HCT116 (cell line): ENCODE measurements at regions not wholly inside any gene's neighbourhood (a gene's known extent, or its start where the extent isn't known, plus 50 kb on each side); places are given as distances from the start of the nearest gene placed in this dataset.

Source experiments
- ATAC-seq: fragments of 200-7000 bp; cut with Tn5 transposase; 2 replicates; pipeline ENCODE4 v1.9.1; 2020; ENCODE audit warnings: mild to moderate bottlenecking, moderate library complexity
- BruUV-seq: library from RNA; stranded (reverse); fragments of 400-500 nt; replicated peaks from 2 replicates; lab custom pipeline; 2021; lab: Mats Ljungman, UMichigan
- CTCF ChIA-PET: fragments of 300-600 bp; sonication (Branson Sonifier 250); formaldehyde crosslinking; loops from one replicate; lab custom pipeline; 2021; ENCODE audit warnings: antibody characterized with exemption; lab: Charles Lee
- POLR2A ChIA-PET: fragments of 300-600, 350-600 bp; sonication (Branson Sonifier 250); formaldehyde crosslinking; loops from one replicate; lab custom pipeline; 2021; ENCODE audit warnings: antibody characterized with exemption; lab: Charles Lee
- RAD21 ChIA-PET, 2 experiments: fragments of 300-600 bp; sonication (Branson Sonifier 250); formaldehyde crosslinking; loops; one replicate each; lab custom pipeline; 2023; ENCODE audit warnings: low total read pairs in 2 of 2; ENCODE audit not compliant: uncharacterized antibody in 2 of 2, unreplicated experiment in 2 of 2, low non-redundant PET in 1 of 2; lab: Charles Lee
- DNase-seq: peaks from one replicate; pipeline ENCODE4 v3.0.0-alpha.2; 2010; ENCODE audit warnings: low read depth, low spot score
- H2AFZ ChIP-seq: fragments of 200-600 bp; shearing (Covaris generic), sonication (generic); 2 replicates; pipeline ENCODE4 v1.6.1; 2017; ENCODE audit warnings: low read depth, mixed run types, mixed read lengths, antibody characterized with exemption, low read length; ENCODE audit not compliant: poor library complexity, severe bottlenecking
- H3K27ac ChIP-seq: 2 replicates; pipeline ENCODE4 v1.5.1; 2012; ENCODE audit warnings: low read depth, low read length
- H3K27me3 ChIP-seq: fragments of 200-600 bp; sonication (generic); 2 replicates; pipeline ENCODE4 v1.6.1; 2016; ENCODE audit warnings: mixed run types, low read length, mixed read lengths; ENCODE audit not compliant: insufficient read depth
- H3K36me3 ChIP-seq, 2 experiments: fragments of 200-500 bp in 1 of 2; fragments of 200-600 bp in 1 of 2; sonication (Bioruptor generic) in 1 of 2; sonication (generic) in 1 of 2; 2 replicates each; pipeline versions ENCODE4 v1.5.1 to v1.6.1; 2014 to 2016; ENCODE audit warnings: low read length in 2 of 2, inconsistent platforms in 1 of 2, mixed read lengths in 1 of 2, mixed run types in 1 of 2; ENCODE audit not compliant: insufficient read depth in 2 of 2, control insufficient read depth in 1 of 2
- H3K4me1 ChIP-seq, 2 experiments: fragments of 200-600 bp in 1 of 2; sonication (generic) in 1 of 2; 2 replicates each; pipeline versions ENCODE4 v1.5.1 to v1.6.1; 2012 to 2017; ENCODE audit warnings: low read length in 2 of 2, inconsistent platforms in 1 of 2, mild to moderate bottlenecking in 1 of 2, mixed read lengths in 1 of 2, mixed run types in 1 of 2, moderate library complexity in 1 of 2; ENCODE audit not compliant: insufficient read depth in 2 of 2, control insufficient read depth in 1 of 2
- H3K4me2 ChIP-seq: fragments of 200-600 bp; sonication (generic); 2 replicates; pipeline ENCODE4 v1.6.1; 2017; ENCODE audit warnings: mixed run types, low read length, mixed read lengths
- H3K4me3 ChIP-seq, 2 experiments: fragments of 200-600 bp in 1 of 2; sonication (generic) in 1 of 2; replicated peaks in 1 of 2; 2 replicates each; pipeline ENCODE4 v1.5.1; 2011 to 2016; ENCODE audit warnings: low read length in 2 of 2, control low read depth in 1 of 2, low read depth in 1 of 2, mild to moderate bottlenecking in 1 of 2, mixed read lengths in 1 of 2, mixed run types in 1 of 2
- H3K79me2 ChIP-seq: fragments of 200-600 bp; sonication (generic); 2 replicates; pipeline ENCODE4 v1.6.1; 2017; ENCODE audit warnings: mild to moderate bottlenecking, mixed run types, low read length, moderate library complexity, mixed read lengths; ENCODE audit not compliant: insufficient read depth
- H3K9ac ChIP-seq: fragments of 200-600 bp; sonication (generic); 2 replicates; pipeline ENCODE4 v1.6.1; 2016; ENCODE audit warnings: low read length, mixed read lengths
- H3K9me2 ChIP-seq: fragments of 200-600 bp; sonication (generic), shearing (Covaris generic); 2 replicates; pipeline ENCODE4 v1.6.1; 2017; ENCODE audit warnings: mixed run types, mild to moderate bottlenecking, moderate library complexity; ENCODE audit not compliant: insufficient read depth
- H3K9me3 ChIP-seq, 2 experiments: fragments of 200-500 bp in 1 of 2; fragments of 200-600 bp in 1 of 2; sonication (Bioruptor generic) in 1 of 2; sonication (generic) in 1 of 2; 2 replicates each; pipeline ENCODE4 v1.6.1; 2014 to 2017; ENCODE audit warnings: low read length in 2 of 2, mixed read lengths in 2 of 2, inconsistent platforms in 1 of 2, low read depth in 1 of 2, mild to moderate bottlenecking in 1 of 2, mixed run types in 1 of 2, moderate library complexity in 1 of 2; ENCODE audit not compliant: control insufficient read depth in 1 of 2, insufficient read depth in 1 of 2
- H4K20me1 ChIP-seq: fragments of 200-600 bp; sonication (generic), shearing (Covaris generic); 2 replicates; pipeline ENCODE4 v1.6.1; 2017; ENCODE audit warnings: mixed run types, mild to moderate bottlenecking, moderate library complexity; ENCODE audit not compliant: insufficient read depth
- ATF3 ChIP-seq: IDR thresholded peaks from 2 replicates; pipeline ENCODE4 v1.6.1; 2012
- CBX3 ChIP-seq: IDR thresholded peaks from 2 replicates; pipeline ENCODE4 v1.6.1; 2012; ENCODE audit warnings: low read depth
- CEBPB ChIP-seq: IDR thresholded peaks from 2 replicates; pipeline ENCODE4 v1.6.1; 2012; ENCODE audit warnings: low read depth
- CTCF ChIP-seq, 3 experiments: fragments of 200-600 bp in 1 of 3; sonication (generic) in 1 of 3; IDR thresholded peaks in 2 of 3; conservative IDR thresholded peaks in 1 of 3; 2 replicates each; pipeline ENCODE4 v1.5.1; 2012 to 2017; ENCODE audit warnings: low read depth in 2 of 3, low read length in 2 of 3, antibody characterized with exemption in 1 of 3, borderline replicate concordance in 1 of 3, control low read depth in 1 of 3, mild to moderate bottlenecking in 1 of 3, mixed read lengths in 1 of 3, mixed run types in 1 of 3, moderate library complexity in 1 of 3; ENCODE audit not compliant: insufficient read depth in 1 of 3
- EGR1 ChIP-seq: IDR thresholded peaks from 2 replicates; pipeline ENCODE4 v1.6.1; 2012; ENCODE audit warnings: low read depth
- EZH2 ChIP-seq: fragments of 200-600 bp; sonication (generic); IDR thresholded peaks from 2 replicates; pipeline ENCODE4 v1.6.1; 2017; ENCODE audit warnings: antibody characterized with exemption, mixed run types
- EZH2phosphoT487 ChIP-seq: fragments of 200-600 bp; IDR thresholded peaks from 2 replicates; pipeline ENCODE4 v1.6.1; 2018; ENCODE audit warnings: antibody characterized with exemption, borderline replicate concordance
- POLR2A ChIP-seq: IDR thresholded peaks from 2 replicates; pipeline ENCODE4 v1.7.0; 2011; ENCODE audit warnings: borderline replicate concordance; ENCODE audit not compliant: insufficient read depth, insufficient read length; ENCODE audit errors: extremely low read depth
- TCF7L2 ChIP-seq: IDR thresholded peaks from 2 replicates; pipeline ENCODE4 v1.7.0; 2011; ENCODE audit warnings: borderline replicate concordance, inconsistent platforms; ENCODE audit not compliant: insufficient read depth, insufficient read length; ENCODE audit errors: extremely low read depth
- YY1 ChIP-seq: IDR thresholded peaks from 2 replicates; pipeline ENCODE4 v1.6.1; 2011; ENCODE audit warnings: low read length, low read depth, moderate library complexity, mild to moderate bottlenecking; ENCODE audit not compliant: insufficient replicate concordance; ENCODE audit errors: extremely low read depth
- ZBTB33 ChIP-seq: IDR thresholded peaks from 2 replicates; pipeline ENCODE4 v1.6.1; 2011; ENCODE audit warnings: mild to moderate bottlenecking, low read length, moderate library complexity; ENCODE audit not compliant: insufficient replicate concordance; ENCODE audit errors: extremely low read depth
- ZFX ChIP-seq: fragments of 450-650 bp; IDR thresholded peaks from 2 replicates; pipeline ENCODE4 v1.6.1; 2017
- intact Hi-C: fragments of 100-400 bp; cut with micrococcal nuclease; formaldehyde crosslinking; loops from 2 replicates; pipeline ENCODE4 v1.10.0; 2022
- TF ChIP-seq, protein P1 (sequence below): IDR thresholded peaks from 2 replicates; pipeline ENCODE4 v1.6.1; 2012; ENCODE audit warnings: low read depth

GRCh38 chr12:71011261-71011660, 90.7 kb upstream of the PTPRR start:
- no TSS peak for BruUV-seq
- no peak overlapping the region for H3K9ac ChIP-seq

GRCh38 chr12:71010143-71010479, 89.6 kb upstream of the PTPRR start:
- DNase-seq (no peak), ATAC-seq (no peak)
- Histone ChIP-seq H4K20me1 (no peaks in the 10 kb centered on the region), H2AFZ (no peak overlapping the region), H3K36me3 (no peaks in the 10 kb centered on the region), H3K9me3 (no peaks in the 10 kb centered on the region), H3K79me2 (no peaks in the 10 kb centered on the region), H3K27me3 (no peaks in the 10 kb centered on the region), H3K4me2 (no peak overlapping the region), H3K9ac (no peak overlapping the region), H3K9me2 (no peaks in the 10 kb centered on the region), H3K4me1 (peaks cover 0 to 5% of the 10 kb centered on the region in 2 experiments; a peak in 1 of 4 replicates), H3K4me3 (no peak overlapping the region), H3K27ac (no peak overlapping the region)
- ChIA-PET POLR2A (no interaction called here), CTCF (no interaction called here), RAD21 (no interaction called here)
- intact Hi-C loops, result loop anchor here (5.0 kb wide), 2 partner anchors 158 to 1133 kb away; no protein-coding TSS in a partner anchor
- BruUV-seq, result no TSS peak
- TF ChIP-seq CEBPB, result no peak
- TF ChIP-seq, protein P1, sequence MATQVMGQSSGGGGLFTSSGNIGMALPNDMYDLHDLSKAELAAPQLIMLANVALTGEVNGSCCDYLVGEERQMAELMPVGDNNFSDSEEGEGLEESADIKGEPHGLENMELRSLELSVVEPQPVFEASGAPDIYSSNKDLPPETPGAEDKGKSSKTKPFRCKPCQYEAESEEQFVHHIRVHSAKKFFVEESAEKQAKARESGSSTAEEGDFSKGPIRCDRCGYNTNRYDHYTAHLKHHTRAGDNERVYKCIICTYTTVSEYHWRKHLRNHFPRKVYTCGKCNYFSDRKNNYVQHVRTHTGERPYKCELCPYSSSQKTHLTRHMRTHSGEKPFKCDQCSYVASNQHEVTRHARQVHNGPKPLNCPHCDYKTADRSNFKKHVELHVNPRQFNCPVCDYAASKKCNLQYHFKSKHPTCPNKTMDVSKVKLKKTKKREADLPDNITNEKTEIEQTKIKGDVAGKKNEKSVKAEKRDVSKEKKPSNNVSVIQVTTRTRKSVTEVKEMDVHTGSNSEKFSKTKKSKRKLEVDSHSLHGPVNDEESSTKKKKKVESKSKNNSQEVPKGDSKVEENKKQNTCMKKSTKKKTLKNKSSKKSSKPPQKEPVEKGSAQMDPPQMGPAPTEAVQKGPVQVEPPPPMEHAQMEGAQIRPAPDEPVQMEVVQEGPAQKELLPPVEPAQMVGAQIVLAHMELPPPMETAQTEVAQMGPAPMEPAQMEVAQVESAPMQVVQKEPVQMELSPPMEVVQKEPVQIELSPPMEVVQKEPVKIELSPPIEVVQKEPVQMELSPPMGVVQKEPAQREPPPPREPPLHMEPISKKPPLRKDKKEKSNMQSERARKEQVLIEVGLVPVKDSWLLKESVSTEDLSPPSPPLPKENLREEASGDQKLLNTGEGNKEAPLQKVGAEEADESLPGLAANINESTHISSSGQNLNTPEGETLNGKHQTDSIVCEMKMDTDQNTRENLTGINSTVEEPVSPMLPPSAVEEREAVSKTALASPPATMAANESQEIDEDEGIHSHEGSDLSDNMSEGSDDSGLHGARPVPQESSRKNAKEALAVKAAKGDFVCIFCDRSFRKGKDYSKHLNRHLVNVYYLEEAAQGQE, result no peak
- TF ChIP-seq EZH2phosphoT487, result no peak
- no peak for TF ChIP-seq ATF3
- no peak for TF ChIP-seq ZFX
- TF ChIP-seq ZBTB33, result no peak
- no peak for TF ChIP-seq CBX3
- TF ChIP-seq EGR1, result no peak
- TF ChIP-seq TCF7L2, result no peak
- TF ChIP-seq POLR2A, result no peak
- TF ChIP-seq YY1, result no peak
- no peak for TF ChIP-seq CTCF (IDR thresholded peaks at IDR 0.05 in 2 of 3, conservative IDR thresholded peaks at IDR 0.05 in 1 of 3; ENCODE audit: borderline replicate concordance in 1 of 3, insufficient read depth in 1 of 3, low read depth in 2 of 3, low read length in 2 of 3)

More at GRCh38 chr12:71011261-71011660, 90.7 kb upstream of the PTPRR start:
- H3K4me3 ChIP-seq, result no peak overlapping the region
- ChIA-PET CTCF (interaction anchor here (4.5 kb wide), 1 partner anchor 278 kb away, joined by 68 read pairs; no protein-coding TSS in a partner anchor), RAD21 (no interaction called here)
- intact Hi-C loops, result loop anchor here (5.0 kb wide), 2 partner anchors 159 to 1134 kb away; no protein-coding TSS in a partner anchor
- H3K4me1 ChIP-seq, result peaks cover 0 to 5% of the 10 kb centered on the region in 2 experiments; a peak in 1 of 4 replicates
- no peak for DNase-seq
- no peaks in the 10 kb centered on the region for H3K9me2 ChIP-seq
- H3K4me2 ChIP-seq, result no peak overlapping the region
- H3K27ac ChIP-seq, result no peak overlapping the region
- no peaks in the 10 kb centered on the region for H3K36me3 ChIP-seq
- H3K9me3 ChIP-seq, result no peaks in the 10 kb centered on the region
- no peaks in the 10 kb centered on the region for H3K79me2 ChIP-seq
- no peak for TF ChIP-seq EZH2
- TF ChIP-seq, all 23 proteins: peak for 0
- no peaks in the 10 kb centered on the region for H4K20me1 ChIP-seq
- H3K27me3 ChIP-seq, result no peaks in the 10 kb centered on the region
- H2AFZ ChIP-seq, result peak overlapping the region; percentile 30
- POLR2A ChIA-PET, result no interaction called here
- ATAC-seq, result no peak
